H1 (cell line): ENCODE measurements at regions not wholly inside any gene's neighbourhood (a gene's known extent, or its start where the extent isn't known, plus 50 kb on each side); places are given as distances from the start of the nearest gene placed in this dataset.

Experiments used
- CTCF ChIA-PET: fragments of 300-600 bp; sonication (Branson Sonifier 250); formaldehyde crosslinking; loops from one replicate; lab custom pipeline; 2021; ENCODE audit not compliant: partially characterized antibody; lab: Charles Lee
- POLR2A ChIA-PET: fragments of 300-600 bp; sonication (Branson Sonifier 250); formaldehyde crosslinking; loops from one replicate; lab custom pipeline; 2021; ENCODE audit warnings: inconsistent platforms; ENCODE audit not compliant: partially characterized antibody; lab: Charles Lee
- DNase-seq, 2 experiments: peaks; one replicate each; pipeline versions ENCODE4 v3.0.0 to v3.0.0-alpha.2; 2010 to 2022; ENCODE audit warnings: low spot score in 2 of 2, low read depth in 1 of 2, mixed read lengths in 1 of 2
- FAIRE-seq: peaks from 2 replicates; lab custom pipeline; 2011; peaks lifted over from hg19 to GRCh38; lab: Jason Lieb, UNC
- H2AFZ ChIP-seq: 2 replicates; pipeline ENCODE4 v1.8.1; 2012; ENCODE audit warnings: low read length, inconsistent platforms
- H2AK5ac ChIP-seq: 2 replicates; pipeline ENCODE4 v1.6.1; 2013; ENCODE audit warnings: low read depth, low read length
- H2BK120ac ChIP-seq: replicated peaks from 2 replicates; pipeline ENCODE3; 2013; ENCODE audit warnings: low read depth, low read length, inconsistent platforms
- H2BK12ac ChIP-seq: 2 replicates; pipeline ENCODE4 v1.6.1; 2013; ENCODE audit warnings: low read depth, low read length
- H2BK15ac ChIP-seq: 2 replicates; pipeline ENCODE4 v1.6.1; 2013; ENCODE audit warnings: low read length
- H2BK20ac ChIP-seq: 2 replicates; pipeline ENCODE4 v1.6.1; 2013; ENCODE audit warnings: low read length
- H2BK5ac ChIP-seq: 2 replicates; pipeline ENCODE4 v1.6.1; 2013; ENCODE audit warnings: low read depth, low read length
- H3K14ac ChIP-seq: 2 replicates; pipeline ENCODE4 v1.6.1; 2013; ENCODE audit warnings: inconsistent platforms; ENCODE audit not compliant: insufficient read length
- H3K18ac ChIP-seq: 2 replicates; pipeline ENCODE4 v1.6.1; 2013; ENCODE audit warnings: low read length; ENCODE audit errors: extremely low read depth
- H3K23ac ChIP-seq: 2 replicates; pipeline ENCODE4 v1.6.1; 2013; ENCODE audit warnings: inconsistent platforms; ENCODE audit not compliant: insufficient read length
- H3K23me2 ChIP-seq: 2 replicates; pipeline ENCODE4 v1.6.1; 2013; ENCODE audit warnings: low read depth, low read length
- H3K27ac ChIP-seq: 2 replicates; pipeline ENCODE4 v1.6.1; 2011; ENCODE audit warnings: low read depth, low read length, inconsistent platforms
- H3K27me3 ChIP-seq, 4 experiments: replicated peaks in 1 of 4; 1 replicate in 1 of 4; 2 replicates in 3 of 4; pipeline versions ENCODE4 v1.6.1 to v1.8.1; 2011 to 2013; ENCODE audit warnings: low read length in 3 of 4, mild to moderate bottlenecking in 3 of 4, inconsistent platforms in 2 of 4, mixed read lengths in 2 of 4, moderate library complexity in 1 of 4; ENCODE audit not compliant: control insufficient read depth in 3 of 4, insufficient read depth in 3 of 4; ENCODE audit errors: extremely low read depth in 1 of 4
- H3K36me3 ChIP-seq, 4 experiments: 2 replicates each; pipeline versions ENCODE4 v1.6.1 to v1.8.1; 2011 to 2013; ENCODE audit warnings: mild to moderate bottlenecking in 4 of 4, low read length in 3 of 4, moderate library complexity in 2 of 4, control low read depth in 1 of 4, inconsistent platforms in 1 of 4; ENCODE audit not compliant: insufficient read depth in 4 of 4, control insufficient read depth in 2 of 4
- H3K4ac ChIP-seq: replicated peaks from 2 replicates; pipeline ENCODE3; 2013; ENCODE audit warnings: low read length, low read depth, mixed read lengths, inconsistent platforms; ENCODE audit not compliant: insufficient read length
- H3K4me1 ChIP-seq, 4 experiments: replicated peaks in 1 of 4; 1 replicate in 1 of 4; 2 replicates in 3 of 4; pipeline versions ENCODE4 v1.6.1 to v1.8.1; 2011 to 2013; ENCODE audit warnings: low read length in 3 of 4, inconsistent platforms in 2 of 4, mixed read lengths in 1 of 4; ENCODE audit not compliant: insufficient read depth in 4 of 4, control insufficient read depth in 3 of 4
- H3K4me2 ChIP-seq, 2 experiments: 2 replicates each; pipeline versions ENCODE4 v1.6.1 to v1.8.1; 2011 to 2013; ENCODE audit warnings: low read depth in 2 of 2, low read length in 2 of 2, control low read depth in 1 of 2, inconsistent platforms in 1 of 2, mild to moderate bottlenecking in 1 of 2; ENCODE audit not compliant: insufficient read depth in 1 of 2
- H3K4me3 ChIP-seq, 4 experiments: fragments of 200-600, 300-600 bp in 1 of 4; sonication (generic), shearing (Covaris generic), sonication (Bioruptor Twin) in 1 of 4; 2 replicates each; pipeline versions ENCODE4 v1.5.1 to v1.8.1; 2011 to 2016; ENCODE audit warnings: low read length in 4 of 4, low read depth in 3 of 4, control low read depth in 2 of 4, inconsistent platforms in 2 of 4, mild to moderate bottlenecking in 2 of 4, mixed read lengths in 1 of 4, moderate library complexity in 1 of 4; ENCODE audit not compliant: insufficient read depth in 2 of 4; ENCODE audit errors: extremely low read depth in 1 of 4
- H3K56ac ChIP-seq: replicated peaks from 2 replicates; pipeline ENCODE3; 2013; ENCODE audit warnings: low read depth, mild to moderate bottlenecking, mixed read lengths, low read length, inconsistent platforms; ENCODE audit not compliant: insufficient read length
- H3K79me1 ChIP-seq: 2 replicates; pipeline ENCODE4 v1.6.1; 2013; ENCODE audit warnings: low read depth, low read length, control low read depth
- H3K79me2 ChIP-seq, 2 experiments: 2 replicates each; pipeline versions ENCODE4 v1.6.1 to v1.8.1; 2012 to 2013; ENCODE audit warnings: low read length in 2 of 2, mild to moderate bottlenecking in 2 of 2, inconsistent platforms in 1 of 2; ENCODE audit not compliant: insufficient read depth in 2 of 2, control insufficient read depth in 1 of 2
- H3K9ac ChIP-seq, 4 experiments: replicated peaks in 1 of 4; 1 replicate in 1 of 4; 2 replicates in 3 of 4; pipeline versions ENCODE4 v1.6.1 to v1.8.1; 2011 to 2013; ENCODE audit warnings: low read depth in 3 of 4, low read length in 3 of 4, control low read depth in 2 of 4, mild to moderate bottlenecking in 2 of 4, moderate library complexity in 2 of 4, inconsistent platforms in 1 of 4; ENCODE audit errors: extremely low read depth in 1 of 4
- H3K9me3 ChIP-seq, 2 experiments: 2 replicates each; pipeline versions ENCODE4 v1.6.1 to v1.8.1; 2012 to 2013; ENCODE audit warnings: mild to moderate bottlenecking in 2 of 2, moderate library complexity in 2 of 2, control low read depth in 1 of 2, inconsistent platforms in 1 of 2, low read depth in 1 of 2, low read length in 1 of 2, mixed read lengths in 1 of 2; ENCODE audit not compliant: insufficient read depth in 2 of 2
- H4K20me1 ChIP-seq, 2 experiments: replicated peaks in 1 of 2; 2 replicates each; pipeline versions ENCODE3 to v1.8.1; 2011 to 2013; ENCODE audit warnings: inconsistent platforms in 2 of 2, low read length in 2 of 2, mild to moderate bottlenecking in 1 of 2; ENCODE audit not compliant: insufficient read depth in 2 of 2, control insufficient read depth in 1 of 2
- H4K5ac ChIP-seq: 2 replicates; pipeline ENCODE4 v1.6.1; 2013; ENCODE audit warnings: low read length, low read depth, mixed read lengths, inconsistent platforms; ENCODE audit not compliant: insufficient read length
- H4K8ac ChIP-seq: 2 replicates; pipeline ENCODE4 v1.8.0; 2013; ENCODE audit warnings: mild to moderate bottlenecking, moderate library complexity, low read length, inconsistent platforms; ENCODE audit not compliant: insufficient read depth; ENCODE audit errors: extremely low read depth
- H4K91ac ChIP-seq: replicated peaks from 2 replicates; pipeline ENCODE3; 2013; ENCODE audit warnings: low read length, mixed read lengths, inconsistent platforms; ENCODE audit not compliant: insufficient read length
- ASH2L ChIP-seq: fragments of 200-600, 300-600 bp; sonication (generic); IDR thresholded peaks from one replicate; pipeline ENCODE4 v1.7.1; 2017; ENCODE audit warnings: low read length
- ATF2 ChIP-seq: IDR thresholded peaks from 2 replicates; pipeline ENCODE4 v1.6.1; 2012; ENCODE audit warnings: low read length, inconsistent platforms
- CREB1 ChIP-seq: IDR thresholded peaks from 2 replicates; pipeline ENCODE4 v1.6.1; 2012; ENCODE audit warnings: inconsistent platforms
- FOSL1 ChIP-seq: IDR thresholded peaks from 2 replicates; pipeline ENCODE4 v1.6.1; 2011; ENCODE audit warnings: mild to moderate bottlenecking, low read depth, low read length, moderate library complexity; ENCODE audit not compliant: insufficient read depth
- GABPA ChIP-seq: IDR thresholded peaks from 2 replicates; pipeline ENCODE4 v1.6.1; 2011; ENCODE audit warnings: mild to moderate bottlenecking, low read length, moderate library complexity, borderline replicate concordance; ENCODE audit not compliant: insufficient read depth
- GTF2F1 ChIP-seq: IDR thresholded peaks from 2 replicates; pipeline ENCODE4 v1.6.1; 2012; ENCODE audit warnings: low read depth, low read length, improper control_type of control experiment, borderline replicate concordance
- JUN ChIP-seq: IDR thresholded peaks from 2 replicates; pipeline ENCODE4 v1.6.1; 2011; ENCODE audit warnings: low read depth, mild to moderate bottlenecking, improper control_type of control experiment, low read length
- KDM4A ChIP-seq: IDR thresholded peaks from one replicate; pipeline ENCODE4 v1.7.1; 2012; ENCODE audit warnings: low read depth, mild to moderate bottlenecking, moderate library complexity, low read length, inconsistent platforms; ENCODE audit not compliant: severe bottlenecking
- RBBP5 ChIP-seq: IDR thresholded peaks from 2 replicates; pipeline ENCODE4 v1.7.1; 2012; ENCODE audit warnings: low read depth, mild to moderate bottlenecking, inconsistent platforms, low read length, moderate library complexity, borderline replicate concordance
- SIN3A ChIP-seq, 2 experiments: IDR thresholded peaks in 1 of 2; conservative IDR thresholded peaks in 1 of 2; 2 replicates each; pipeline ENCODE4 v1.6.1; 2011 to 2012; ENCODE audit warnings: low read length in 2 of 2, improper control_type of control experiment in 1 of 2, low read depth in 1 of 2, mild to moderate bottlenecking in 1 of 2
- SP4 ChIP-seq: IDR thresholded peaks from 2 replicates; pipeline ENCODE4 v1.6.1; 2012; ENCODE audit warnings: low read length, inconsistent platforms
- TBP ChIP-seq: IDR thresholded peaks from 2 replicates; pipeline ENCODE4 v1.6.1; 2011; ENCODE audit warnings: low read depth, low read length, improper control_type of control experiment
- WGBS, 2 experiments: shearing (Covaris generic) in 1 of 2; methylation state at CpG; one replicate each; pipeline versions ENCODE4 v1.1.6 to v1.1.7; 2013 to 2015; ENCODE audit warnings: low lambda C conversion rate in 2 of 2, mixed read lengths in 2 of 2, inconsistent platforms in 1 of 2, low coverage in 1 of 2, missing lambda C conversion rate in 1 of 2; ENCODE audit not compliant: insufficient replicate concordance in 2 of 2, insufficient coverage in 1 of 2, insufficient read length in 1 of 2; ENCODE audit errors: extremely low coverage in 1 of 2, missing lambda C conversion rate in 1 of 2; 5-methylcytosine and 5-hydroxymethylcytosine counted together

- POLR2A ChIA-PET, result no interaction called here
- no peak for FAIRE-seq
- no peak overlapping the region for H3K18ac ChIP-seq
- no peak overlapping the region for H2BK120ac ChIP-seq
- H3K23me2 ChIP-seq, result no peaks in the 10 kb centered on the region
- no peak overlapping the region for H2BK15ac ChIP-seq
- H3K79me1 ChIP-seq, result no peaks in the 10 kb centered on the region
- CTCF ChIA-PET, result interaction anchor here (1.2 kb wide), 1 partner anchor 441 kb away, joined by 3 read pairs; no protein-coding TSS in a partner anchor
- H3K27ac ChIP-seq, result no peak overlapping the region
- H3K79me2 ChIP-seq, result no peaks in the 10 kb centered on the region
- H3K9ac ChIP-seq, result no peak overlapping the region
- no peak overlapping the region for H3K56ac ChIP-seq
- no peaks in the 10 kb centered on the region for H3K36me3 ChIP-seq
- H2BK5ac ChIP-seq, result no peak overlapping the region
- peaks cover 0 to 1% (median 0%) of the 10 kb centered on the region in 4 experiments; a peak in 1 of 7 replicates for H3K27me3 ChIP-seq
- no peak overlapping the region for H3K23ac ChIP-seq
- no peak overlapping the region for H2AFZ ChIP-seq
- no peak overlapping the region for H3K4me2 ChIP-seq
- H4K8ac ChIP-seq, result no peak overlapping the region
- H3K4ac ChIP-seq, result no peak overlapping the region
- H2AK5ac ChIP-seq, result no peak overlapping the region
- no peak overlapping the region for H3K14ac ChIP-seq
- H3K4me3 ChIP-seq, result no peak overlapping the region
- no peak overlapping the region for H4K5ac ChIP-seq
- WGBS, 2 experiments, result 91% methylated on average over 2 of the region's 2 CpGs; no CpG with 5 or more reads in 1 of the 2 experiments
- H3K9me3 ChIP-seq, result no peaks in the 10 kb centered on the region
- H4K20me1 ChIP-seq, result no peaks in the 10 kb centered on the region
- H2BK12ac ChIP-seq, result no peak overlapping the region
- DNase-seq, result no peak
- no peak overlapping the region for H2BK20ac ChIP-seq
- H3K4me1 ChIP-seq, result no peaks in the 10 kb centered on the region
- H4K91ac ChIP-seq, result no peak overlapping the region
- TF ChIP-seq GTF2F1, result no peak
- no peak for TF ChIP-seq FOSL1
- TF ChIP-seq KDM4A, result no peak
- no peak for TF ChIP-seq ASH2L
- no peak for TF ChIP-seq ATF2
- no peak for TF ChIP-seq SIN3A (conservative IDR thresholded peaks at IDR 0.05 in 1 of 2, IDR thresholded peaks at IDR 0.05 in 1 of 2; ENCODE audit: low read depth in 1 of 2, low read length in 2 of 2)
- TF ChIP-seq SP4, result no peak
- TF ChIP-seq JUN, result no peak
- TF ChIP-seq TBP, result no peak
- TF ChIP-seq CREB1, result no peak
- no peak for TF ChIP-seq RBBP5
- TF ChIP-seq GABPA, result no peak
Observed at GRCh38 chr10:90171014-90171722, 469.8 kb downstream of the KIF20B start.
